HCT116 (cell line): ENCODE measurements at regions not wholly inside any gene's neighbourhood (a gene's known extent, or its start where the extent isn't known, plus 50 kb on each side); places are given as distances from the start of the nearest gene placed in this dataset.

Experiments used
- CEBPB ChIP-seq: IDR thresholded peaks from 2 replicates; pipeline ENCODE4 v1.6.1; 2012; ENCODE audit warnings: low read depth
- EGR1 ChIP-seq: IDR thresholded peaks from 2 replicates; pipeline ENCODE4 v1.6.1; 2012; ENCODE audit warnings: low read depth
- EZH2 ChIP-seq: fragments of 200-600 bp; sonication (generic); IDR thresholded peaks from 2 replicates; pipeline ENCODE4 v1.6.1; 2017; ENCODE audit warnings: antibody characterized with exemption, mixed run types
- EZH2phosphoT487 ChIP-seq: fragments of 200-600 bp; IDR thresholded peaks from 2 replicates; pipeline ENCODE4 v1.6.1; 2018; ENCODE audit warnings: antibody characterized with exemption, borderline replicate concordance
- POLR2A ChIP-seq: IDR thresholded peaks from 2 replicates; pipeline ENCODE4 v1.7.0; 2011; ENCODE audit warnings: borderline replicate concordance; ENCODE audit not compliant: insufficient read depth, insufficient read length; ENCODE audit errors: extremely low read depth
- POLR2AphosphoS5 ChIP-seq: IDR thresholded peaks from 2 replicates; pipeline ENCODE4 v1.6.1; 2011; ENCODE audit warnings: mild to moderate bottlenecking, low read depth, low read length, moderate library complexity
- SP1 ChIP-seq: IDR thresholded peaks from 2 replicates; pipeline ENCODE4 v1.6.1; 2012; ENCODE audit warnings: low read depth
- TCF7L2 ChIP-seq: IDR thresholded peaks from 2 replicates; pipeline ENCODE4 v1.7.0; 2011; ENCODE audit warnings: borderline replicate concordance, inconsistent platforms; ENCODE audit not compliant: insufficient read depth, insufficient read length; ENCODE audit errors: extremely low read depth
- ZNF274 ChIP-seq: fragments of 200-500 bp; sonication (Bioruptor generic); IDR thresholded peaks from 2 replicates; pipeline ENCODE4 v1.6.1; 2014; ENCODE audit warnings: mild to moderate bottlenecking, low read depth, low read length, inconsistent platforms
- TF ChIP-seq, protein P1 (sequence below): IDR thresholded peaks from 2 replicates; pipeline ENCODE4 v1.6.1; 2012; ENCODE audit warnings: low read depth
- TF ChIP-seq, protein P2 (sequence below), 3 experiments: fragments of 200-600 bp in 1 of 3; sonication (generic) in 1 of 3; IDR thresholded peaks in 2 of 3; conservative IDR thresholded peaks in 1 of 3; 2 replicates each; pipeline ENCODE4 v1.5.1; 2012 to 2017; ENCODE audit warnings: low read depth in 2 of 3, low read length in 2 of 3, antibody characterized with exemption in 1 of 3, borderline replicate concordance in 1 of 3, control low read depth in 1 of 3, mild to moderate bottlenecking in 1 of 3, mixed read lengths in 1 of 3, mixed run types in 1 of 3, moderate library complexity in 1 of 3; ENCODE audit not compliant: insufficient read depth in 1 of 3
- TF ChIP-seq, protein P3 (sequence below): IDR thresholded peaks from 2 replicates; pipeline ENCODE4 v1.6.1; 2012

DNA sequence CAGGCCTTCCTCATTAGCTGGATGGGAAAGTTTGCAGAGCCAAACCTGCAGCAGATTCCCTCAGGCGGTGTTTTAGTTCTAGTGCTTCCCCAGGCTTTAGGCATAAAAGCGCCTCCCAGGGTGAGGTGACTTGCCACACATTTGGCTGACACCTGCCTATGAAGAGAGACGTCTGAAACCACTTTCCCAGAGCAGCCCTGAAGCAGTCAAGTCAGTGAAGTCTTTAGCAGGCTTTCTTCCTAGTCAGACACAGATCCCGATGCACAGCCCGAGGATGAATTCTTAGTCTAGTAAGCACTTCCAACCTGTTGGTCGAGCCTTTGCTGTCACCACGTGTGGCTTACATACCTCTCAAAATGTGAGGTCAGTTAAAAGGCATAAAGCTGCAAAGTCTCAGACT lies 484.1 kb downstream of the SMARCA1 start:
- TF ChIP-seq ZNF274, result no peak
- TF ChIP-seq, protein P1, sequence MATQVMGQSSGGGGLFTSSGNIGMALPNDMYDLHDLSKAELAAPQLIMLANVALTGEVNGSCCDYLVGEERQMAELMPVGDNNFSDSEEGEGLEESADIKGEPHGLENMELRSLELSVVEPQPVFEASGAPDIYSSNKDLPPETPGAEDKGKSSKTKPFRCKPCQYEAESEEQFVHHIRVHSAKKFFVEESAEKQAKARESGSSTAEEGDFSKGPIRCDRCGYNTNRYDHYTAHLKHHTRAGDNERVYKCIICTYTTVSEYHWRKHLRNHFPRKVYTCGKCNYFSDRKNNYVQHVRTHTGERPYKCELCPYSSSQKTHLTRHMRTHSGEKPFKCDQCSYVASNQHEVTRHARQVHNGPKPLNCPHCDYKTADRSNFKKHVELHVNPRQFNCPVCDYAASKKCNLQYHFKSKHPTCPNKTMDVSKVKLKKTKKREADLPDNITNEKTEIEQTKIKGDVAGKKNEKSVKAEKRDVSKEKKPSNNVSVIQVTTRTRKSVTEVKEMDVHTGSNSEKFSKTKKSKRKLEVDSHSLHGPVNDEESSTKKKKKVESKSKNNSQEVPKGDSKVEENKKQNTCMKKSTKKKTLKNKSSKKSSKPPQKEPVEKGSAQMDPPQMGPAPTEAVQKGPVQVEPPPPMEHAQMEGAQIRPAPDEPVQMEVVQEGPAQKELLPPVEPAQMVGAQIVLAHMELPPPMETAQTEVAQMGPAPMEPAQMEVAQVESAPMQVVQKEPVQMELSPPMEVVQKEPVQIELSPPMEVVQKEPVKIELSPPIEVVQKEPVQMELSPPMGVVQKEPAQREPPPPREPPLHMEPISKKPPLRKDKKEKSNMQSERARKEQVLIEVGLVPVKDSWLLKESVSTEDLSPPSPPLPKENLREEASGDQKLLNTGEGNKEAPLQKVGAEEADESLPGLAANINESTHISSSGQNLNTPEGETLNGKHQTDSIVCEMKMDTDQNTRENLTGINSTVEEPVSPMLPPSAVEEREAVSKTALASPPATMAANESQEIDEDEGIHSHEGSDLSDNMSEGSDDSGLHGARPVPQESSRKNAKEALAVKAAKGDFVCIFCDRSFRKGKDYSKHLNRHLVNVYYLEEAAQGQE, result no peak
- no peak for TF ChIP-seq POLR2AphosphoS5
- TF ChIP-seq CEBPB, result no peak
- TF ChIP-seq EZH2, result no peak
- no peak for TF ChIP-seq SP1
- TF ChIP-seq POLR2A, result no peak
- no peak for TF ChIP-seq TCF7L2
- TF ChIP-seq, protein P2, sequence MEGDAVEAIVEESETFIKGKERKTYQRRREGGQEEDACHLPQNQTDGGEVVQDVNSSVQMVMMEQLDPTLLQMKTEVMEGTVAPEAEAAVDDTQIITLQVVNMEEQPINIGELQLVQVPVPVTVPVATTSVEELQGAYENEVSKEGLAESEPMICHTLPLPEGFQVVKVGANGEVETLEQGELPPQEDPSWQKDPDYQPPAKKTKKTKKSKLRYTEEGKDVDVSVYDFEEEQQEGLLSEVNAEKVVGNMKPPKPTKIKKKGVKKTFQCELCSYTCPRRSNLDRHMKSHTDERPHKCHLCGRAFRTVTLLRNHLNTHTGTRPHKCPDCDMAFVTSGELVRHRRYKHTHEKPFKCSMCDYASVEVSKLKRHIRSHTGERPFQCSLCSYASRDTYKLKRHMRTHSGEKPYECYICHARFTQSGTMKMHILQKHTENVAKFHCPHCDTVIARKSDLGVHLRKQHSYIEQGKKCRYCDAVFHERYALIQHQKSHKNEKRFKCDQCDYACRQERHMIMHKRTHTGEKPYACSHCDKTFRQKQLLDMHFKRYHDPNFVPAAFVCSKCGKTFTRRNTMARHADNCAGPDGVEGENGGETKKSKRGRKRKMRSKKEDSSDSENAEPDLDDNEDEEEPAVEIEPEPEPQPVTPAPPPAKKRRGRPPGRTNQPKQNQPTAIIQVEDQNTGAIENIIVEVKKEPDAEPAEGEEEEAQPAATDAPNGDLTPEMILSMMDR (IDR thresholded peaks at IDR 0.05 in 2 of 3, conservative IDR thresholded peaks at IDR 0.05 in 1 of 3; ENCODE audit: borderline replicate concordance in 1 of 3, insufficient read depth in 1 of 3, low read depth in 2 of 3, low read length in 2 of 3), result no peak
- no peak for TF ChIP-seq EZH2phosphoT487
- TF ChIP-seq, protein P3, sequence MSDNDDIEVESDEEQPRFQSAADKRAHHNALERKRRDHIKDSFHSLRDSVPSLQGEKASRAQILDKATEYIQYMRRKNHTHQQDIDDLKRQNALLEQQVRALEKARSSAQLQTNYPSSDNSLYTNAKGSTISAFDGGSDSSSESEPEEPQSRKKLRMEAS, result no peak
- no peak for TF ChIP-seq EGR1
